ENCODE measurements at regions not wholly inside any gene's neighbourhood (a gene's known extent, or its start where the extent isn't known, plus 50 kb on each side); places are given as distances from the start of the nearest gene placed in this dataset.

GRCh38 chr12:34602213-34602940 lies 580.1 kb downstream of the ALG10 start:
- no peak for TF ChIP-seq CTCF (IDR thresholded peaks at IDR 0.05)
- Histone ChIP-seq H3K9me3 (peaks cover 5 to 28% of the 10 kb centered on the region in 2 donors), H3K27ac (no peak overlapping the region), H3K4me3 (no peak overlapping the region), H3K4me1 (no peaks in the 10 kb centered on the region), H3K36me3 (no peaks in the 10 kb centered on the region), H3K27me3 (no peaks in the 10 kb centered on the region)
- DNase-seq (ENCODE audit: low spot score), result no peak

GRCh38 chr12:34603382-34604035 lies 581.2 kb downstream of the ALG10 start:
- DNase-seq (ENCODE audit: low spot score), result no peak
- peaks cover 5 to 25% of the 10 kb centered on the region in 2 donors for H3K9me3 ChIP-seq
- no peak overlapping the region for H3K27ac ChIP-seq
- no peaks in the 10 kb centered on the region for H3K27me3 ChIP-seq
- H3K36me3 ChIP-seq, result no peaks in the 10 kb centered on the region
- no peaks in the 10 kb centered on the region for H3K4me1 ChIP-seq
- TF ChIP-seq CTCF (IDR thresholded peaks at IDR 0.05), result no peak
- H3K4me3 ChIP-seq, result no peak overlapping the region

- Histone ChIP-seq H3K9me3 (peaks cover 5 to 25% of the 10 kb centered on the region in 2 donors), H3K36me3 (no peaks in the 10 kb centered on the region), H3K4me3 (no peak overlapping the region), H3K27me3 (no peaks in the 10 kb centered on the region), H3K4me1 (no peaks in the 10 kb centered on the region), H3K27ac (no peak overlapping the region)
- no peak for TF ChIP-seq CTCF (IDR thresholded peaks at IDR 0.05)
- no peak for DNase-seq (ENCODE audit: low spot score)
These were observed 581.9 kb downstream of the ALG10 start for GRCh38 chr12:34604227-34604626.

GRCh38 chr12:34604631-34605509 lies 582.6 kb downstream of the ALG10 start:
- TF ChIP-seq CTCF (IDR thresholded peaks at IDR 0.05), result no peak
- no peak for DNase-seq (ENCODE audit: low spot score)
- Histone ChIP-seq H3K4me1 (no peaks in the 10 kb centered on the region), H3K4me3 (no peak overlapping the region), H3K36me3 (no peaks in the 10 kb centered on the region), H3K27me3 (no peaks in the 10 kb centered on the region), H3K9me3 (peaks cover 5 to 25% of the 10 kb centered on the region in 2 donors), H3K27ac (no peak overlapping the region)

- DNase-seq (ENCODE audit: low spot score), result no peak
- peaks cover 5 to 25% of the 10 kb centered on the region in 2 donors for H3K9me3 ChIP-seq
- H3K36me3 ChIP-seq, result no peaks in the 10 kb centered on the region
- no peaks in the 10 kb centered on the region for H3K4me1 ChIP-seq
- H3K27ac ChIP-seq, result no peak overlapping the region
- H3K27me3 ChIP-seq, result no peaks in the 10 kb centered on the region
- TF ChIP-seq CTCF (IDR thresholded peaks at IDR 0.05), result no peak
- H3K4me3 ChIP-seq, result no peak overlapping the region
These were observed 583.2 kb downstream of the ALG10 start for GRCh38 chr12:34605510-34605887.

Data from right atrium auricular region (tissue), 2 donors.